T-helper 1 cell (primary cell): ENCODE measurements at regions not wholly inside any gene's neighbourhood (a gene's known extent, or its start where the extent isn't known, plus 50 kb on each side); places are given as distances from the start of the nearest gene placed in this dataset.
"Not testable (repeated sequence)": the region's sequence is repeated elsewhere in the genome, so short reads cannot be mapped to it uniquely, and the experiment has no call there.

Experiments used
- DNase-seq, 5 donors: peaks; one replicate each; pipeline ENCODE4 v3.0.0-alpha.2; 2012 to 2020

GRCh38 chr2:14756122-14756541 is 123.6 kb downstream of the LRATD1 start:
- no peak for DNase-seq

- no peak for DNase-seq
Observed at GRCh38 chr2:14756981-14757657, 124.6 kb downstream of the LRATD1 start.

- no peak for DNase-seq
Observed at GRCh38 chr2:14759082-14759481, 126.6 kb downstream of the LRATD1 start.

GRCh38 chr2:14760169-14760568 is 127.7 kb downstream of the LRATD1 start:
- no peak for DNase-seq

GRCh38 chr2:14761118-14761517 is 128.6 kb downstream of the LRATD1 start:
- no peak for DNase-seq

DNA sequence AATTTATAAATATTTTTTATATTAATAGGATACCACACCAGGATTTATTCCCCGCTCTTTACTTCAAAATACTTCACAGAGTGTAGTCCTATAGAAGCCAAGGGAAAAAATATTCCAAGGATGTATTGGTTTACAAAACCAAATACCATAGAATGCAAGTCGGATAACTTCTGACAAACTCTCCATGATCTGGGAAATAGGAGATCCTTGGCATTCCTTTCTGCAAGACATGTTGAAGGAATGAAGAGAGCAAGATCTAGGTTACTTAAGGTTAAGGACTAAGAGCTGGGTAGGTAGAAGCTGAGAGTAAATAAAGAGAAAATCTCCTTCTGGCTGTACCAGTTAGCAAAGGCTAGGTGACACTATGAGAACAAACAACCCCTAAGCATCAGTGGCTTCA is 141.2 kb downstream of the LRATD1 start:
- no peak for DNase-seq

DNA sequence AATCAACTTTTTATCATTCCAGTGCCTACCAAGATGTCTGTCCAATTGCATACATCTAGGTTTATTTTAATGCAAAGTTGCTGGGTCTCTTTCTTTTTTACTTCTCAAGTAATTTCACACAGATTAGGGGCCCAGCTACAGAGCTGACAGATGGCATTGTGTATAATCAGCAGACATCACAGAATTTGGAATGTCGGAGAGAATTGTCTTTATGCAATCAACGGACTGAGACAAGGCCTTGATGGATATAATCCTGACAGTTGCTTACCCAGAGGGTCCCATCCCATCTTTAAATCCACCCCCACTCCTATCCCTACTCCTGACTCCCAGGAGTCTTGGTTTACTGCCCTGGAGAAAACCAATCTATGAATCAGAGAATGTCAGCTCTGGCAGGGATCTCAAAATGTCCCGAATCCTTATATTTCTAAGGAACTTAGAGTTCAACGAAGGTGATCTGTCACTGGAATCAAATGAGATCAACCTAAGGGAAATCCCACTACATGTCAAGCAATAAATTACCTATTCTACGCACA is 142.0 kb downstream of the LRATD1 start:
- no peak for DNase-seq

GRCh38 chr2:14776216-14776615 is 143.7 kb downstream of the LRATD1 start:
- no peak for DNase-seq

DNA sequence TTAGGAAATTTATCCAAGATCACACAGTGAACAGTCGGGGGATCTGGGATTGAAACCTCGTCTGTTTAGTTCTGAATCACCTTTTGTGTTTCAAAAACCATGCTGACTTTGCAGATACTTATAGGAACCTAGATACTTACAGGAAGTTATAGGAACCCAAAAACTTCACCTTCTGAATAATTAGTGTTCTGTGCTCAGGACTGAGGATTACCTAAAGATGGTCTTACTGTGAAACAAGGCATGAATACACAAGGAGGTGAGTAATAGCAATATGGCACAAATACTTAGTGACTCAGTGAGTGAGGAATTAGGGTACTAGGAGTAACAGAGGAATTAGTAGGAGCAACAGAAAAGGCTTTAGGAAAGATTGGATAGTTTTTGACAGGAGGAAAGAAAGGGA is 145.5 kb downstream of the LRATD1 start:
- DNase-seq, result no peak

DNA sequence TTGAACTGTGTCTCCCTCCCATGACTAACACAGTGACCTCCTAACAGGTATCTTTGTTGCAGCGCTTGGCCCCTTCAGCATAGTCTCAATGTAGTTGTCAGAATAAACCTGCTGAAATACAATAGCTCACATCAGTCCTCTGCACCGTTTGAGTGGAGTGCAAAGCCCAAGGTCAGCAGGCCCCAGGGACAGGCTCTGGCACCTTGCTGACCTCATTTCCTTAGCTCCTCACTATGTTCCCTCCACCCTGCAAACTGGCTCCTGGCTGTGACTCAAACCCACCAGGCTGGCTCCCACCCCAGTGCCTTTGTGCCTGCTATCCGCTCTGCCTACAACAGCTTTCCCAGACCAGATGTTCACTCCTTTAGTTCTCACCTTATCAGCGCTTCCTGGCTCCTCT is 146.7 kb downstream of the LRATD1 start:
- DNase-seq, result no peak

- no peak for DNase-seq
Observed at GRCh38 chr2:14781142-14781541, 148.6 kb downstream of the LRATD1 start.

DNA sequence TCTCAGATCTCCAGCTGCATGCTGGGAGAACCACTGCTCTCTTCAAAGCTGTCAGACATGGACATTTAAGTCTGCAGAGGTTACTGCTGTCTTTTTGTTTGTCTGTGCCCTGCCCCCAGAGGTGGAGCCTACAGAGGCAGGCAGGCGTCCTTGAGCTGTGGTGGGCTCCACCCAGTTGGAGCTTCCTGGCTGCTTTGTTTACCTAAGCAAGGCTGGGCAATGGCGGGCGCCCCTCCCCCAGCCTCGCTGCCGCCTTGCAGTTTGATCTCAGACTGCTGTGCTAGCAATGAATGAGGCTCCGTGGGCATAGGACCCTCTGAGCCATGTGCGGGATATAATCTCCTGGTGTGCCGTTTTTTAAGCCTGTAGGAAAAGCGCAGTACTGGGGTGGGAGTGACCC is 156.3 kb downstream of the LRATD1 start:
- DNase-seq, result not testable (repeated sequence)

GRCh38 chr2:14790041-14790640 is 157.6 kb downstream of the LRATD1 start:
- no peak for DNase-seq

DNA sequence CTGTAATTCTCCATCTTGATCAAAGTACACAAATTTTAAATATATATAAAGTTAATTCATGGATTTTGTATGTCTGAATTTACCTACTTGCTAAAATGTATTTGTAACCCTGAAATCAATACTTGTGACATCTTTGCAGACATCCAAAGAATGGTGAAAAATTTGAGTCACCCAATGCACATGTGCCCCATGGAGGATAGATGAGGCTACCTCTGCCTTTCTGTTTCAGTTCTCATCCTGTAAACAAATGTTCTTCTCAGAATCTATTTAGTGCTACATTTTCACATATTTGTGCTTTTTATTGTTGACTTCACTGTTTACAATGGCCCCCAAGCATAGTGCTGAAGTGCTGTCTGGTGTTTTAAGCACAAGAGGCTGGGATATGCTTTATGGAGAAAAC is 171.5 kb downstream of the LRATD1 start:
- no peak for DNase-seq

DNA sequence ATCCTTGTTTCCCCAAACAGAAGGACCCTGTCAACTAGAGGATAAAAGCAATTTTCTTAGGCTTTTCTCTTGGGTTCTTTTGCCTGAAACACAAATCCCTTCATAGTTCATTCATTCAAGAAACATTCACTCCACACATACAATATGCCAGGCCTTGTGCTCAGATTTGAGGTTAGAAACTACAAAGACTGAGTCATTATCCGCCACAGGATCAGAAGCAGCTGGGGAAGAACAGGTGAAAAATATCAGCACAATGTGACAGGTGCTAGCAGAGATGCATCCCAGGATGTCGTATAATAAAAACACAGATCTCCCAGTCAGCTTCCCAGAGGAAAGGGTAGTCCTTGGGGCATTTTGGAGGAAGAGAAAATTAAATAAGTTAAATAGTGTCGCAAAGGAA is 172.4 kb downstream of the LRATD1 start:
- DNase-seq, result no peak

DNA sequence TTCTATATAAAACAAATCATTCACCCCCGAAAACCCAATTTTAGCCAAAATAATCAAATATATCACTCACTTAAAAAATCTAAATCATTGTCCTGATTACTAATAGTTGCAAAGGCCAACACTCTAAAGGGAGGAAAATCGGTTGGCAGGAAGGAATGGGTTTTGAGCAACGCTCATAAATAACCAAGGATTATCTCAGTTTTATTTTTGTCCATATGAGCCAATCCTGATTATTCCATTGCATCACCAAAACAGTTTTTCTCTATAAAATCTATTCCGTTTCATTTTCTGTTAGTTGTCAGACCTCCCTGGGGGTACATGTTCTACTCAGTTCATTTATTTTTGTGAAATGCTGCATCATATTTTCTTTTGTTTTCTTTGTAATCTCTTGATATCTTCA is 174.1 kb downstream of the LRATD1 start:
- no peak for DNase-seq

GRCh38 chr2:14815201-14815600 is 182.7 kb downstream of the LRATD1 start:
- DNase-seq, result no peak

- DNase-seq, result no peak
Observed at GRCh38 chr2:14816069-14817060, 183.8 kb downstream of the LRATD1 start.

DNA sequence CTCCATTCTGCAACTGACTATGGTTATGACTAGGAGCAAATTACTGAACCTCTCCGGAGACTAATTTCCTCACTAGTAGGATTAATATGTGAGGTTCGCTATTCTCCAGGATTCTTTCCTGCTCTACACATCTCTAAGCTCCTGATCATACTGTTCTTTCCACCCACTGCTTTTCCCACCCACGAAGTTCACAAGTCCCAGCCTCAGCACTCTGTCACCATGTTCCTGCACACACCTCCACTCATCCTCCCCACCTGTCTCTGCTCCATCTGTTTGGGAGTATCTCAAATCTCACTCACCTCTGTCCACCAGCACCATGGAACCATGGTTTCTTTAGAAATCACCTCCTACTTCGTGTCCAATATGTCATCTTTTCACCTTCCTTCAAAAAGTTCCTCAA is 185.3 kb downstream of the LRATD1 start:
- DNase-seq, result no peak

DNA sequence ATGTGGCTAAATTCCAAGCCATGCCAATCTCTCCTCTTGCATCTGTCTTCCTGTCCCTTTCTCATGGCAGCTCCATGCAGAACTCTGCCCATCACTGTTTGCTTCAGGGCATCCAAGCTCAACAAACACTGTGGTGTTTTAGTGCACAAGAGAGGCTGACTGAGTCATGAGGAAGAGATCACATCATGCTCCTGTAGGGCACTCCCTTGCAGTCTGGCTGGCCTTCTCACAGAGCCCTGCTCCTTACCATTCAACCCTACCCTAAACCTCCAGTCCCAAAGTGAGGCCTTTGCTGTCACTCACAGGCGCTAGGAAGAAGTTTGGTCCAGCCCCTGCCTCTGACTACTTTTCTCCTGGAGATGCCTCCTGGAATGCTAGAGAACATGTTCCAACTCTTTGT is 194.0 kb downstream of the LRATD1 start:
- no peak for DNase-seq

GRCh38 chr2:14827226-14828023 is 194.9 kb downstream of the LRATD1 start:
- no peak for DNase-seq

GRCh38 chr2:14828223-14828622 is 195.7 kb downstream of the LRATD1 start:
- DNase-seq, result no peak

GRCh38 chr2:14828968-14829367 is 196.5 kb downstream of the LRATD1 start:
- DNase-seq, result no peak
